Stimulated activated CD4-positive, alpha-beta T cell treated with anti-CD3 and anti-CD28 coated beads, Interleukin-12 subunit alpha, Interleukin-12 subunit beta, amount 100 ng/mL, for 4 hours (primary cell): ENCODE measurements at regions not wholly inside any gene's neighbourhood (a gene's known extent, or its start where the extent isn't known, plus 50 kb on each side); places are given as distances from the start of the nearest gene placed in this dataset.

ENCODE experiments used
- DNase-seq: peaks from one replicate; pipeline ENCODE4 v3.0.0-alpha.2; 2020

GRCh38 chr4:114184901-114185300, 205.5 kb upstream of the ARSJ start:
- no peak for DNase-seq

DNA sequence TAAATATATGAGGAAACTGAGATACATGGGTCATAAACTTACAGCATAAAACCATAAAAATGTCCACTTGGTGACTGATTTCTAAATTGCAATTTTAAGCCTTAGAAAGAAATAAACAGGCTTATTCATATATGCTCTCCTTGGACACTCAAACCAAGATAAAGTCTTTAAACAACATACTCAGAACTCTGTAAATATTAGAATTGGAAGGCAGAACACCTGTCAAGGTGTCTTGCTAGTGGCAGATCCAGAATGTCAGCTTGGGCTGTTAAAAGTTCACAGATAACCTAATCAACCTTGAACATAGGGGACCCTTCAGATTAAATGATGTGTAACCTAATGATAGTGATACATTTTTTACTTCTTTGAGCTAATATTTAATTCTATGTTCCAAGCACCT, 208.1 kb upstream of the ARSJ start:
- no peak for DNase-seq

DNA sequence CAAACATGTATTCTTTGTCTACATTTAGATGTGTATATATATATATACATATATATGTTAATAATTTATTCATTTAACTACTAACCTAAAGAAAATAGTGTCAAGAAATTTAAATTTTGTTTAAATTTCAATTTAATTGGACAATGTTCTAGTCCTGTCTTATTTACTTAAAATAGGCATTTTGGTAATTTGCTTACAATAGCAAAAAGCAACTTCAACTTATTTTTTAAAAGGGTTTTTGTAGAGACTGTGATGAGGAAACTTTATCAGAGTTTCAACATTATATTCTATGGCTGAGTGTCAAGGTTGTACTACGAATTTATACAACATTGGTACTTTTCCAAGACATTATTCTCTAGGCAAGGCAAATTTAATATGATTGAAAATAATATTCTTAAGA, 212.0 kb upstream of the ARSJ start:
- DNase-seq = no peak

DNA sequence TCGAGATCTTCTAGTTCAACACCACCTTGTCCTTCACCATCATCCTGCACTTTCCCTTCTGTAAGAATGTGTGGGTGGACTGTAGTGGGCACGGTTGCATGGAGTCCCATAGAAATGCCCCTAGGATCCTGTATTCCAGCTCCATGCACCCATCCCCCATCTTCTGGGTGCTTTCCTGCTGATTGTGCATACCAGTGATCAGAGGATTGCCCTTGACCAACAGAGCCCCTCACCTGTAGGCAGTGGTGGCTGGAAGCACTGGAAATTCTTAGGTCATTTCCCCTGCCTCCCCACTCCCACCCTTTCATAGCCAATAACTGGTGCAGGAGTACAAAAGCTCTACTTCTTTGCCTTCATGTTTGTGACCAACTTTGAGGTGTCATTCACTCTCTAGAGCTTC, 213.4 kb upstream of the ARSJ start:
- no peak for DNase-seq

DNA sequence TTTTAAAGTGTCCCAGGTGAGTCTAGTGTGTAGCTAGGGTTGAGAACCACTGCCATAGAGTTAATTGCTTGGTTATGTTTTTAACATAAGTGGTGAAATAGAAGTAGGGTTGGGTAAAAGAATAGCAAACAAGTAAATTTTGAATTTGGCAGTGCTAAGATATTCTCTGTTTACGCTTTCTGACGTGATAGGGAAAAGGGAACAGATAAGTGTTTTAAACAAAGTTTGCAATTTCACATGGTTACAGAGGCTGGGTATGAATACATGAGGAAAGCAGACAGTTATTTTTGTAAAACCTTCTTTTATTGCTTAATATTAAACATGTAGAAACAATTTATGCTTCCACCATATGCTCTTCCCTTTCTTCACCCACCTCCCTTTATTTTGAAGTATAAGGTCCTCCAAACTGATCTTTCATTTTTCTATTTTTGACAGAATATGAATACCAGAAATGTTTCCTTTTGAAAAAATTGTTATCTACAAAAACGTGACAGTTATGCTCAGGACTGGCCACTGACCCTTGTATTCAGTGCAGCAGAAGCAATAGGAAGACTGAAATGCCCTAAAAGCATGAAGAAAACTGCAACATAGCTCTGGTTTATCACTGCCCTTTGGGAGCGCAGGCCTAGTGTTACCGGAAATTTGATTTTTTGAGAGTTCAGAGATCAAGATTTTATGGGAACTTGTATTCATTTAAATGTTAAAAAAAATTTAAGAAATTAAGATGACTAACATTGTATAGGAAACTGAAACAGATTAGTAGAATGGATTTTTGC, 214.4 kb upstream of the ARSJ start:
- DNase-seq = no peak

DNA sequence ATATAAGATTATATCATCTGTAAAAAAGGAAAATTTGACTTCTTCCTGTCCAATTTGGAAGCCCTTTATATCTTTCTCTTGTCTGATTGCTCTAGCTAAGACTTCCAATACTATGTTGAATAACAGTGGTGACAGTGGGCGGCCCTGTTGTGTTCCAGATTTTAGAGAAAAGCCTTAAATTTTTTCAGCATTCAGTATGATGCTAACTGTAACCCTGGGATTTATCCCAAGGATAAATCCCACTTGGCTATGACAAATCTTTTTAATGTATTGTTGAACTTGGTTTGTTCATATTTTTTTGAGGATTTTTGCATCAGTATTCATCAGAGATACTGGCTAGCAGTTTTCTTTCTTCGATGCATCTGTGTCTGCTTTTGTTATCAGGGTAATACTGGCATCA, 217.2 kb upstream of the ARSJ start:
- no peak for DNase-seq

DNA sequence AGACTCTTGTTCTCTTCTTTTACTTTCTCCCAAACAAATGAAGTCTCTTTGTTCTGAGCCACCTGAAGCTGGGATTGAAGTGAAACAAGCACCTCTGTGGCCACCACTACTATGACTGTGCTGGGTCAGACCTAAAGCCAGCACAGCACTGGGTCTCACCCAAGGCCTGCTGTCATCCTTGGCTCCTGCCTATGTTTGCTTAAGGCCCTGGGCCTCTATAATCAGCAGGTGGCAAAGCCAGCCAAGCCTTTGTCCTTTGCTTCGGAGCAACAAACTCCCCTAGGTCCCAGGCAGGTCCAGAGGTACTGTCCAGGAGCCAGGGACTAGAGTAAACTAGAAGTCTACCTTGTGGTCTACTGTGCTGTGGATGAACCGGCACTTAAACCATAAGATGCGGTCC, 220.6 kb upstream of the ARSJ start:
- no peak for DNase-seq

GRCh38 chr4:114205261-114205660, 225.8 kb upstream of the ARSJ start:
- DNase-seq = no peak

DNA sequence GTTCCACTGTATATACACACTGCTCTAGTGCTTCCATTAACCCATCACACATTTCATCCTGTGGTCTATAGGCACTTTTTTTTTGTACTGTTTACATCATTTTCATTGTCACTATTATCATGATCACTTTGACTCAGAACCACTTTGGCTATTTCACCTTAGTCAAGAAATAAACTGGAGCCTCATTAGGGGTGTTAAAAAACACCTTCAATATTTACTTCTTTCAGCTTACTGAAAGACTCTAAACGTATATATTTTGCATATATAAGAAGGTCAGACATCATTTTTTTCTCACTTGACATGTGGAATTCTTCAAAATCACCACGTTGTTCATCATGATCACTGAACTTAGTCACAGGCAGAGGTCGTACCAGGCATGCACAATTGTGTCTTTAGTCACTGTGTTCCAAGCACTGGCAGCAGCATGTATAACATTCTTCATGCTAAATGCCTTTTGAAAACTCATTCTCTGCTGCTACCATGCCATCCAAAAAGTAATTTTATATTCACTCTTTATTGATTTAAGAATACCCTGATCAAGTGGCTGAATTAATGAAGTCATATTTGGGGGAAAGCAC, 229.2 kb upstream of the ARSJ start:
- no peak for DNase-seq

GRCh38 chr4:114209584-114209983, 230.1 kb upstream of the ARSJ start:
- no peak for DNase-seq

DNA sequence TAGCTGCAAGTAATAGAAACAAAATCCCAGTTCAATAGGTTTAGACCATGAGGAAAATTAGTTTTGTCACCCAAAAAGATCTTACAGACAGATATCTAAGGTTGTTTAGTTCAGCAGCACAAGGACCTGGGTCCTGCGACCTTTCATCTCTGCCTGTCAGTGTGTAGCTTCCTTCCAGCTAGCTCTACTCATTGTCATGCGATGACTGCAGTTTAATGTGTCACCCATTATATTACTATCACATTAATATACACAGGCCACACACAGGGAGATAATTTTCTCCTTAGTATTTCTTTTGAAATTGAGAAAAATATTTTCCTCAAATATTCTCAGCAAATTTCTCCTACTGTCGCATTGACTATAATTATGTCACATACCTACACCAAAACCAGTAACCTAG, 232.1 kb upstream of the ARSJ start:
- DNase-seq = no peak

DNA sequence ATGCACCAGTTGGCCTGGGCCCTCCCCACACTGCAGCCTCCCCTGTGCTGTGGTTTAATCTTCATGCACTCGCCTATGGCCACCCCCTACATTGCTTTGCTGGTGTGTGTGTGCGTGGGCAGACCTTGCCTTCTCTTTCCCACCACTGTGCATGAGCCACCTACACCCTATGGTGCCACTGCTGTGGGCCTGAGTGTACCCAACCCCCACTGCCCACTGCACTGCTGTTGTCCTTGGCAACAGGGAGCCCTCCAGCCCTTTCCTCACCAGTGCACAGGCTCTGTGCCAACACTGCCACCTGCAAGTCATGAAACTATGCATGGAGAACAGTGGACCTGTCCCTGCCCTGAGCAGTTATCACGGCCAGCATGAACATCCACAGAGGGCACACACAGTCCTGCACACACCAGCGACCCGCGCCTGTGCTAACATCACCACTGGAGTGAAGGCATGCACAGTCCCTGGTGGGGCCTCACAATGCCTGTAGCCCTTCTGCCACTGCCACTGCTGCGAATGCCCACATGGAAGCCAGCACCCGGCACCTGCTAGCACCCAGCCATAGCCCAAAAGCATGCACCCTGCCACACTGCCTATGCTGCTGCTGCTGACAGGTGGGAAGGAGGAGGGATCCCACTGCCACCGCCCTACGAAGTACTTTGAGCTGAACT, 237.8 kb upstream of the ARSJ start:
- no peak for DNase-seq

GRCh38 chr4:114223580-114223979, 244.1 kb upstream of the ARSJ start:
- no peak for DNase-seq

GRCh38 chr4:114225436-114225835, 246.0 kb upstream of the ARSJ start:
- no peak for DNase-seq

DNA sequence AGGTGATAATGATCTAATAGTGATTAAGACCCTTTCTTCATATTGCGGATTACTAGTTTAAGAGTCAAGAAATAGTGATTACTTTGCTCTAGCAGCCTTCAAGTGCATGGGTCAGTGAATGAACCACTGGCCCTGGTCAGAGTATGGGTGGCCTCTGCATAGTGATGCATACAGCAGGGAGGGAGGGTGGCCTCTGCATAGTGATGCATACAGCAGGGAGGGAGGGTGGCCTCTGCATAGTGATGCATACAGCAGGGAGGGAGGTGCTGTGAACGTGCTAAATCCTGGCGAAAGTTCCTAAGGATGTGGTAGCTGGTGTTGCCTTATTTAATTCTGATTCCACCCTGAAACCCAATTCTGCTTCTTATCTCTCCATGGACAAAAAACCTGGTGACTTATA, 246.7 kb upstream of the ARSJ start:
- no peak for DNase-seq

- DNase-seq = no peak
These were observed 247.7 kb upstream of the ARSJ start for GRCh38 chr4:114226968-114227760.

GRCh38 chr4:114229706-114230105, 250.3 kb upstream of the ARSJ start:
- no peak for DNase-seq

DNA sequence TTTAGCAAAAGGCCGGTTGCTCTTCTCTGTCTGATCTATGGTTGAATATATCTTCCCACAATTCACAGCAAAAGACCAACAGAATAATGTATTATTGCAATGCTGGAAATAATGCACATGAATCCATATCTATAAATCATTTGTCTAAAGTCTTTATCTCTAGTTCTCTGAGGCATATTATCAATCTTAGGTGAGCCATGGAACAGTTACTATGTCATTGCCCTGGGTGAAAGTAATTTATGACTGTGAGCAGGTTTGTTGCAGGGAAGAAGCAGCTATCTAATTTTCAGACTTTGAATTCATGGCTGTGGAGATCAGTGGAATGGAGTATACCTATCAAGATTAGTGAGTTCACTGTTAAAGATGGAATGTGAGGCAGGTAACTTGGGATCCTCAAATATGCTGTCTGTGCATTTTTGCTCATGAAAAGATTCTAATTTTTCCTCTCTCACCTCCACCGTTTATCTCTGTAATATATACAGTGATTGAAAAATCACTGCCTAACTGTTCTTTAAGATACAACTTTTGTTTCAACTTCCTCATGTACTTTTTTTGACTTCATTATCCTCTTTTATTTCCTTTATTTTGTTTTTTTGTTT, 256.8 kb upstream of the ARSJ start:
- DNase-seq = no peak

GRCh38 chr4:114237997-114238396, 258.6 kb upstream of the ARSJ start:
- DNase-seq = no peak

- no peak for DNase-seq
These were observed 270.1 kb upstream of the ARSJ start for GRCh38 chr4:114249561-114249960.

DNA sequence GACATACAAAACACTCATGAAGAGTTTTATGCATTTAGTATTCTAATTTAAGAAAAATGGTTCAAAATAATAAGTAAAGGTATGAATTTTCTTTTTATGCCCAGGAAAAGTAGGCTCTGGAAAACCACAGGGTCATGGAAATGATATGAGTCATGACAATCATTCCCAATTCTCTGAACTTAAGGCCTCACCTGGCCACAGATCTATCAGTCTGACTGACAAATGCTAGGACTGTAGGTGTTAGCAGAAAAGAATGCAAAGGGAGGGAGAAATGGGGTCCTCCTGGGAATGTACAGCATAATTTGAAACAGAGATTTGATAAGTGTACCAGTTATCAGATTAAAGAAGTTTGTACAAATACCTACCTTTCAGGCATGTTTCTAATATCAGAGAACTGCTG, 270.5 kb upstream of the ARSJ start:
- DNase-seq = no peak

- DNase-seq = no peak
These were observed 271.0 kb upstream of the ARSJ start for GRCh38 chr4:114250439-114250891.

- DNase-seq = no peak
These were observed 271.6 kb upstream of the ARSJ start for GRCh38 chr4:114251020-114251419.
